NOMO-1 treated with DMSO at 0.1 percent for 48 hours (cell line): ENCODE measurements at regions not wholly inside any gene's neighbourhood (a gene's known extent, or its start where the extent isn't known, plus 50 kb on each side); places are given as distances from the start of the nearest gene placed in this dataset.
"Not testable (repeated sequence)": the region's sequence is repeated elsewhere in the genome, so short reads cannot be mapped to it uniquely, and the experiment has no call there.

Experiments
- DNase-seq: peaks from one replicate; lab custom pipeline; 2025; ENCODE audit not compliant: unreplicated experiment; lab: John Stamatoyannopoulos, UW

- no peak for DNase-seq
These were observed 78.8 kb downstream of the SOX1 start for GRCh38 chr13:112145551-112146360.

- no peak for DNase-seq
These were observed 83.4 kb downstream of the SOX1 start for GRCh38 chr13:112150352-112150751.

GRCh38 chr13:112152846-112153245, 85.9 kb downstream of the SOX1 start:
- DNase-seq, result no peak

GRCh38 chr13:112153364-112153763, 86.4 kb downstream of the SOX1 start:
- no peak for DNase-seq

- DNase-seq, result no peak
These were observed 86.9 kb downstream of the SOX1 start for GRCh38 chr13:112153846-112154245.

GRCh38 chr13:112154301-112155060, 87.5 kb downstream of the SOX1 start:
- no peak for DNase-seq

GRCh38 chr13:112158961-112159360, 92.0 kb downstream of the SOX1 start:
- DNase-seq, result no peak

GRCh38 chr13:112159575-112160547, 92.9 kb downstream of the SOX1 start:
- DNase-seq, result no peak

- DNase-seq, result no peak
These were observed 93.6 kb downstream of the SOX1 start for GRCh38 chr13:112160558-112160957.

GRCh38 chr13:112161521-112162301, 94.8 kb downstream of the SOX1 start:
- DNase-seq, result no peak

- not testable (repeated sequence) for DNase-seq
These were observed 97.0 kb downstream of the SOX1 start for GRCh38 chr13:112163691-112164660.

GRCh38 chr13:112165712-112166111, 98.8 kb downstream of the SOX1 start:
- no peak for DNase-seq

- no peak for DNase-seq
These were observed 101.8 kb downstream of the SOX1 start for GRCh38 chr13:112168761-112169160.

- no peak for DNase-seq
These were observed 103.2 kb downstream of the SOX1 start for GRCh38 chr13:112169941-112170822.

- DNase-seq, result no peak
These were observed 104.0 kb downstream of the SOX1 start for GRCh38 chr13:112170823-112171569.

GRCh38 chr13:112171570-112171965, 104.6 kb downstream of the SOX1 start:
- no peak for DNase-seq

GRCh38 chr13:112172017-112172416, 105.1 kb downstream of the SOX1 start:
- no peak for DNase-seq
